GM12878 (cell line): ENCODE measurements at regions not wholly inside any gene's neighbourhood (a gene's known extent, or its start where the extent isn't known, plus 50 kb on each side); places are given as distances from the start of the nearest gene placed in this dataset.

ENCODE experiments used
- ATAC-seq: fragments of 200-7000 bp; cut with Tn5 transposase; 3 replicates; pipeline ENCODE4 v1.9.1; 2020; ENCODE audit warnings: mild to moderate bottlenecking, moderate library complexity
- BruUV-seq: library from RNA; stranded (reverse); fragments of 400-500 nt; replicated peaks from 2 replicates; lab custom pipeline; 2021; lab: Mats Ljungman, UMichigan
- CTCF ChIA-PET: fragments of 300-600 bp; sonication (Branson Sonifier 250); formaldehyde crosslinking; extraction: SDS; loops from one replicate; lab custom pipeline; 2021; ENCODE audit warnings: inconsistent platforms; lab: Yijun Ruan, JAX
- POLR2A ChIA-PET: fragments of 350-600 bp; formaldehyde crosslinking; extraction: SDS; loops from one replicate; lab custom pipeline; 2021; ENCODE audit warnings: inconsistent platforms; lab: Charles Lee
- RAD21 ChIA-PET: fragments of 300-600 bp; sonication (Branson Sonifier 250); formaldehyde crosslinking; loops from one replicate; lab custom pipeline; 2023; ENCODE audit warnings: antibody characterized with exemption; ENCODE audit not compliant: unreplicated experiment; lab: Charles Lee
- SMC1A ChIA-PET: fragments of 300-600 bp; sonication (Branson Sonifier 250); formaldehyde crosslinking; loops from one replicate; lab custom pipeline; 2023; ENCODE audit not compliant: unreplicated experiment, uncharacterized antibody; lab: Charles Lee
- DNase-seq: peaks from one replicate; pipeline ENCODE4 v3.0.0-alpha.2; 2011; ENCODE audit warnings: low read depth, low spot score
- FAIRE-seq: peaks from 3 replicates; lab custom pipeline; 2011; peaks lifted over from hg19 to GRCh38; lab: Jason Lieb, UNC
- H2AFZ ChIP-seq: 2 replicates; pipeline ENCODE4 v1.6.0; 2011; ENCODE audit warnings: low read depth, low read length, control low read depth; ENCODE audit not compliant: control insufficient read depth
- H3K27ac ChIP-seq: 2 replicates; pipeline ENCODE4 v1.5.1; 2011; ENCODE audit warnings: control low read depth; ENCODE audit not compliant: control insufficient read depth, insufficient read depth
- H3K27me3 ChIP-seq, 2 experiments: replicated peaks in 1 of 2; 2 replicates each; pipeline versions ENCODE4 v1.6.0 to v1.6.1; 2011; ENCODE audit warnings: low read length in 1 of 2; ENCODE audit not compliant: control insufficient read depth in 2 of 2, insufficient read depth in 2 of 2
- H3K36me3 ChIP-seq, 2 experiments: 2 replicates each; pipeline ENCODE4 v1.5.1; 2011; ENCODE audit warnings: low read length in 1 of 2; ENCODE audit not compliant: control insufficient read depth in 2 of 2, insufficient read depth in 2 of 2
- H3K4me1 ChIP-seq: 2 replicates; pipeline ENCODE4 v1.6.1; 2011; ENCODE audit warnings: mild to moderate bottlenecking, low read length, moderate library complexity, mixed read lengths; ENCODE audit not compliant: control insufficient read depth, insufficient read depth
- H3K4me2 ChIP-seq: 2 replicates; pipeline ENCODE4 v1.6.0; 2011; ENCODE audit warnings: control low read depth; ENCODE audit not compliant: control insufficient read depth, insufficient read depth
- H3K4me3 ChIP-seq: fragments of 200-600 bp; sonication (generic); 2 replicates; pipeline ENCODE4 v1.5.1; 2016
- H3K79me2 ChIP-seq: 2 replicates; pipeline ENCODE4 v1.6.0; 2011; ENCODE audit warnings: low read length; ENCODE audit not compliant: control insufficient read depth, insufficient read depth
- H3K9ac ChIP-seq: 2 replicates; pipeline ENCODE4 v1.8.0; 2011; ENCODE audit warnings: low read length, control low read depth, mixed read lengths; ENCODE audit not compliant: control insufficient read depth, insufficient read depth
- H3K9me3 ChIP-seq: replicated peaks from 3 replicates; pipeline ENCODE4 v1.5.1; 2011; ENCODE audit warnings: mild to moderate bottlenecking, low read length; ENCODE audit not compliant: control insufficient read depth, insufficient read depth
- H4K20me1 ChIP-seq: 2 replicates; pipeline ENCODE4 v1.6.0; 2011; ENCODE audit not compliant: control insufficient read depth, insufficient read depth
- CBX5 ChIP-seq: sonication (generic); IDR thresholded peaks from 2 replicates; pipeline ENCODE4 v1.6.1; 2016; ENCODE audit warnings: low read depth, moderate library complexity, mild to moderate bottlenecking, inconsistent platforms
- CHD2 ChIP-seq: IDR thresholded peaks from 2 replicates; pipeline ENCODE4 v1.6.1; 2011; ENCODE audit warnings: low read depth, low read length, improper control_type of control experiment, borderline replicate concordance
- EP300 ChIP-seq, 2 experiments: fragments of 150-350 bp in 1 of 2; IDR thresholded peaks; 2 replicates each; pipeline ENCODE4 v1.6.1; 2011 to 2012; ENCODE audit warnings: low read depth in 2 of 2, low read length in 2 of 2, borderline replicate concordance in 1 of 2, improper control_type of control experiment in 1 of 2, inconsistent platforms in 1 of 2; ENCODE audit not compliant: control insufficient read depth in 1 of 2
- HDAC6 ChIP-seq: fragments of 200-600 bp; sonication (generic); IDR thresholded peaks from one replicate; pipeline ENCODE4 v1.8.0; 2017; ENCODE audit warnings: antibody characterized with exemption; ENCODE audit not compliant: unreplicated experiment
- HDGF ChIP-seq: fragments of 450-650 bp; IDR thresholded peaks from 2 replicates; pipeline ENCODE4 v1.6.1; 2016; ENCODE audit warnings: antibody characterized with exemption
- KDM1A ChIP-seq: fragments of 200-600 bp; sonication (generic); IDR thresholded peaks from 2 replicates; pipeline ENCODE4 v1.6.1; 2016; ENCODE audit warnings: borderline replicate concordance
- MEF2A ChIP-seq: IDR thresholded peaks from 2 replicates; pipeline ENCODE4 v1.6.1; 2011; ENCODE audit warnings: low read depth, mild to moderate bottlenecking, low read length, moderate library complexity; ENCODE audit not compliant: insufficient read depth
- MXI1 ChIP-seq: fragments of 150-350 bp; IDR thresholded peaks from 2 replicates; pipeline ENCODE4 v1.6.1; 2011; ENCODE audit warnings: low read depth, mild to moderate bottlenecking, inconsistent platforms, low read length, improper control_type of control experiment
- NR2C2 ChIP-seq: IDR thresholded peaks from 2 replicates; pipeline ENCODE4 v1.6.1; 2011; ENCODE audit warnings: borderline replicate concordance, low read depth; ENCODE audit not compliant: control insufficient read depth, insufficient read length
- NR2F1 ChIP-seq: fragments of 450-650 bp; conservative IDR thresholded peaks from 2 replicates; pipeline ENCODE4 v1.6.1; 2017; ENCODE audit warnings: mild to moderate bottlenecking
- POU2F2 ChIP-seq: IDR thresholded peaks from 3 replicates; pipeline ENCODE4 v1.6.1; 2011; ENCODE audit warnings: low read depth, mild to moderate bottlenecking, low read length, borderline replicate concordance
- SIX5 ChIP-seq: IDR thresholded peaks from 2 replicates; pipeline ENCODE4 v1.6.1; 2011; ENCODE audit warnings: mild to moderate bottlenecking, low read depth, low read length, moderate library complexity; ENCODE audit not compliant: severe bottlenecking
- SMAD5 ChIP-seq: IDR thresholded peaks from 2 replicates; pipeline ENCODE4 v1.6.1; 2016; ENCODE audit warnings: antibody characterized with exemption, low read depth
- ZBTB4 ChIP-seq: fragments of 450-650 bp; formaldehyde crosslinking; IDR thresholded peaks from 2 replicates; pipeline ENCODE4 v1.4.0; 2022; ENCODE audit warnings: mild to moderate bottlenecking, moderate library complexity
- in situ Hi-C: fragments of 300-500 bp; cut with MboI; formaldehyde crosslinking; loops from 9 replicates; pipeline ENCODE4 v1.14.3; 2018; ENCODE audit warnings: mixed read lengths
- intact Hi-C: fragments of 100-400 bp; cut with micrococcal nuclease; formaldehyde crosslinking; loops from one replicate; pipeline ENCODE4 v1.14.2; 2022; ENCODE audit not compliant: unreplicated experiment
- TF ChIP-seq, protein P1 (sequence below): fragments of 450-650 bp; IDR thresholded peaks from 2 replicates; pipeline ENCODE4 v1.6.1; 2017; ENCODE audit warnings: low read depth, mild to moderate bottlenecking, moderate library complexity

DNA sequence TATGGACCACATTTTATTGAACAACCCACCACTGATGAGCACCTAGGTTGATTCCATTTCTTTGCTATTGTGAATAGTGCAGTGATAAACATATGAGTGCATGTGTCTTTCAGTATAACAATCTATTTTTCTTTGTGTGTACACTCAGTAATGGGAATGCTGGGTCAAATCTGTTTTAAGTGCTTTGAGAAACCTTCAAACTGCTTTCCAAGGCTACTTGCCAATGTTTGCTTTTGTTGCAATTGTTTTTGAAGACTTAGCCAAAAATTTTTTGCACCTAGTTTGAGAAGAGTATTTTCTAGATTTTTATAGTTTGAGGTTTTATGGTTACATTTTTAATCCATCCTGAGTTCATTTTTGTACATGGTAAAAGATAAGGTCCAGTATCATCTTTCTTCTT lies 587.4 kb upstream of the SETBP1 start:
- no peak for ATAC-seq
- H3K27ac ChIP-seq = no peak overlapping the region
- no peaks in the 10 kb centered on the region for H3K36me3 ChIP-seq
- BruUV-seq = no TSS peak
- ChIA-PET RAD21 (interaction anchor here (0.6 kb wide), 1 partner anchor 1120 kb away, joined by 3 read pairs; no protein-coding TSS in a partner anchor), POLR2A (no interaction called here), SMC1A (no interaction called here)
- H3K9ac ChIP-seq = no peak overlapping the region
- H3K27me3 ChIP-seq = no peaks in the 10 kb centered on the region
- TF ChIP-seq KDM1A = no peak
- TF ChIP-seq HDAC6 = no peak
- no peak for TF ChIP-seq CHD2
- no peak for TF ChIP-seq NR2C2
- TF ChIP-seq CBX5 = no peak
- no peak for TF ChIP-seq ZBTB4 (CRISPR knock-in tag)
- TF ChIP-seq, protein P1, sequence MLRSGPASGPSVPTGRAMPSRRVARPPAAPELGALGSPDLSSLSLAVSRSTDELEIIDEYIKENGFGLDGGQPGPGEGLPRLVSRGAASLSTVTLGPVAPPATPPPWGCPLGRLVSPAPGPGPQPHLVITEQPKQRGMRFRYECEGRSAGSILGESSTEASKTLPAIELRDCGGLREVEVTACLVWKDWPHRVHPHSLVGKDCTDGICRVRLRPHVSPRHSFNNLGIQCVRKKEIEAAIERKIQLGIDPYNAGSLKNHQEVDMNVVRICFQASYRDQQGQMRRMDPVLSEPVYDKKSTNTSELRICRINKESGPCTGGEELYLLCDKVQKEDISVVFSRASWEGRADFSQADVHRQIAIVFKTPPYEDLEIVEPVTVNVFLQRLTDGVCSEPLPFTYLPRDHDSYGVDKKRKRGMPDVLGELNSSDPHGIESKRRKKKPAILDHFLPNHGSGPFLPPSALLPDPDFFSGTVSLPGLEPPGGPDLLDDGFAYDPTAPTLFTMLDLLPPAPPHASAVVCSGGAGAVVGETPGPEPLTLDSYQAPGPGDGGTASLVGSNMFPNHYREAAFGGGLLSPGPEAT = no peak
- TF ChIP-seq SMAD5 = no peak
- no peak for TF ChIP-seq MXI1
- TF ChIP-seq MEF2A = no peak
- no peak for TF ChIP-seq POU2F2
- TF ChIP-seq SIX5 = no peak
- TF ChIP-seq NR2F1 = no peak
- no peak for TF ChIP-seq EP300 (IDR thresholded peaks at IDR 0.05; ENCODE audit: borderline replicate concordance in 1 of 2, control insufficient read depth in 1 of 2, low read depth in 2 of 2, low read length in 2 of 2)
- no peak for TF ChIP-seq HDGF
- TF ChIP-seq, all 136 proteins: peak for 0
- Histone ChIP-seq H4K20me1 (no peaks in the 10 kb centered on the region), H3K79me2 (no peaks in the 10 kb centered on the region), H3K4me2 (no peak overlapping the region), H2AFZ (no peak overlapping the region), H3K9me3 (no peaks in the 10 kb centered on the region), H3K4me3 (no peak overlapping the region), H3K4me1 (no peaks in the 10 kb centered on the region)
- no peak for DNase-seq
- CTCF ChIA-PET = interaction anchor here (0.7 kb wide), 1 partner anchor 314 kb away, joined by 6 read pairs; no protein-coding TSS in a partner anchor
- FAIRE-seq = no peak
- intact Hi-C loops (no loop called here), in situ Hi-C loops (no loop called here)
